NCI-H1417 (cell line): ENCODE measurements at regions not wholly inside any gene's neighbourhood (a gene's known extent, or its start where the extent isn't known, plus 50 kb on each side); places are given as distances from the start of the nearest gene placed in this dataset.

ENCODE experiments used
- DNase-seq, 3 experiments: peaks; one replicate each; lab custom pipeline; 2025; lab: John Stamatoyannopoulos, UW

DNA sequence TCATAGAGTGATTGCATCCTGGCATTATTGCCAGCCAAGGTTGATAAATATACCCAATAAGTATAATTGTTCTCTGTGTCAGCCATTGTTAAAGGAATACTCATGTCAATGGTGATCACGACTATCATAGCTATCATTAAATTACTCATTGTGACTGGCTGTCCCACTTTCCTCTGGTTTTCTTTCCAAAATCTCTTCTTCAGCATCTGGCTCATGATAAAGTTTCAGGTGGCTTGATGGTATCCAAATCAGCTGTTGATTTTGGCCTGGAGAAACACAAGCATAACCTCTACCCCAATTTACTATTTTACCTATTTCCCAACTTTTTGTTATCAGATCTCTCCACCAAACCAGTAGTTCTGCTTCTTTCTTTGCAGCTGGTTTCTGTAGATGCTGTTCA is 67.1 kb upstream of the SPIN2A start:
- DNase-seq: no peak

GRCh38 chrX:57211906-57212305 is 74.6 kb upstream of the FAAH2 start:
- DNase-seq: peak in 1 of 3 experiments; percentile 13

DNA sequence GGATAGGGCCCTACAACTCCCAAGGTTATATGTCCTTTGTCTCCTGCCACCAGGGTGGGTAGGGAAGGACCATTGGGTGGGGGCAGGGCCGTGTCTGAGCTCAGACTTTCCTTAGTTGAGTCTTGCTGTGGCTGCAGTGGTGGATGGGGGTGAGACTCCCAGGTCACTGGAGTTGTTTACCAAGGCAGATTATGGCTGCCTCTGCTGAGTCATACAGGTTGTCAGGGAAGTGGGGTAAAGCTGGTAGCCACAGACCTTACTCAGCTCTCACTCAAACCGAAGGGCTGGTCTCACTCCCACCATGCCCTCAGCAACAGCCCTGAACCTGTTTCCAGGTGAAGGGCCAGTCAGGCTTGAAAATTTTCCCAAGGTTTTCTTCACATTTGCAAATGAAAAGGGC is 58.8 kb upstream of the FAAH2 start:
- no peak for DNase-seq

DNA sequence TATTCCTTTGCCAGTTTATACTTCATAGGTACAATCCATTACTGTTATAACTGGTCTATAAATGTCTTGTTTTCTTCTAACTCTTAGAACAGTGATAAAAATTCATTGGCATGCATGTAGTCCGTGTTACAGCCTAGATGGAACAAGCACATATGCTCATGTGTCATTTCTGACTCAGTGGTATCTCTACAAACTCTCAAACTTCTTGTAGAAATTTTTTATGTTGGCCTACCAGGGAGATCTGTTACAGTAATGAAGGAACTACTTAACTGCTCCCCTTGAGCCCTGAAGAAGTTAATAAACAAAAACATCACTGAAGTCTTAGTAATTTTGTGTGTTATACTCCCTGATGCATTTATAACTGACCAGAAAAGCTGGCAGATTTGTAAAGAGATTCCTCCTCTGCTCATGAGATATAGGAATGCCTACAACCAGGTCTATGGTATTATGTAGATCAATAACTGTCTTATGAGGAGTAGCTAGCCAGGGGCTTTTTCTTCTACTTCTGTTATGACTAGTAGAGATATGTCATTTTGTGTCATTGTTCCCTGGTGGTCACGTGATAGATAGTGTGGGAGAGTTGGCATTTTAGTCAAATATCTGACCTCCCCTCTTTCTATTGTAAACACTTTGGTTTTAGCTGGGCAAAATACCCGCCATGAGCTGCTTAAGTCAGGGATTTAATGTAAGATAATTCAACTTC is 53.7 kb upstream of the FAAH2 start:
- no peak for DNase-seq
